ENCODE measurements at regions not wholly inside any gene's neighbourhood (a gene's known extent, or its start where the extent isn't known, plus 50 kb on each side); places are given as distances from the start of the nearest gene placed in this dataset.
A peak's percentile ranks its signal among the peaks of the same experiment; 100 is the strongest.
"Not testable (repeated sequence)": the region's sequence is repeated elsewhere in the genome, so short reads cannot be mapped to it uniquely, and the experiment has no call there.

DNA sequence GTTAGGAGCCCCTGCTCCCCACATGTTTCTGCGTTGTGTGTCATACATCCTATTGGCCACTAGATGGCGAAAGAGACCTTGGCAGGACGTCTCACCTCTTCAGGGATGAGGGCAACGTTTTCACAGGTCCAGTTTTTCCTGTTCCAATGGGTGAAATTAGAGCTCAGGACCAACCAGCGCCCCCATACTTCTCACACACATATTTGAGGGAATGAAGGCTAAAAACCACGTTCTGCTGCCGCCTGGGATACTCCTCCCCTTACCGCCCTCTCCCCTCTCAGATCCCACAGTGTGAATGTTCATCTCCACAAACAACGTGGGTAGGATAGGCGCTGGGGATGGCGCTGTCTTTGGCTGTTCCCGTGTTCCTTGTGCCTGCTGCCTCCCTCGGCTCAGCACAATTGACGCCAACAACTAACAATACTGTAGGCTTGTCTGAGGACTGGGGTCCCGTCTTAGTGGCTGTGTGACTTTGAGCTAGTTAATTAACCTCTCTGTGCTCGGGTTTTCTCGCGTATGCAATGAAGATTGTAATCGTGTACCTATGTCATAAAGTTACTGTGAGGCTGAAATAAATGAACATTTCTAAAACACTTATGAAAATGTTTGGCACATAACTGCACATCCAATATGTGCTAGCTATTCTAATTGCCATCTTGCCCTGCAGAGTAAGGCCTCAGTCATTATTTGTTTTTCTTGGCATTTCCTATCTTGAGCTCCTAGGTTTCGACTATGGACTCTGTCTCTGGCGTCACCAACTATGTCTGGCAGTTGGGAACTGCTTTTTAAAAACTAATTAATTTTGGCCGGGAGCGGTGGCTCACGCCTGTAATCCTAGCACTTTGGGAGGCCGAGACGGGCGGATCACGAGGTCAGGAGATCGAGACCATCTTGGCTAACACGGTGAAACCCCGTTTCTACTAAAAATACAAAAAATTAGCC is 181.3 kb upstream of the STK26 start:
- Histone ChIP-seq H3K36me3 (ENCODE audit: control insufficient read depth, insufficient read depth, low read length) (no peaks in the 10 kb centered on the region), H3K4me3 (ENCODE audit: low read depth, low read length) (no peak overlapping the region), H3K27me3 (ENCODE audit: control insufficient read depth, insufficient read depth, low read length) (peaks cover 2% of the 10 kb centered on the region)
- DNase-seq (ENCODE audit: low read depth) = peak; percentile 14
- TF ChIP-seq, protein P1, sequence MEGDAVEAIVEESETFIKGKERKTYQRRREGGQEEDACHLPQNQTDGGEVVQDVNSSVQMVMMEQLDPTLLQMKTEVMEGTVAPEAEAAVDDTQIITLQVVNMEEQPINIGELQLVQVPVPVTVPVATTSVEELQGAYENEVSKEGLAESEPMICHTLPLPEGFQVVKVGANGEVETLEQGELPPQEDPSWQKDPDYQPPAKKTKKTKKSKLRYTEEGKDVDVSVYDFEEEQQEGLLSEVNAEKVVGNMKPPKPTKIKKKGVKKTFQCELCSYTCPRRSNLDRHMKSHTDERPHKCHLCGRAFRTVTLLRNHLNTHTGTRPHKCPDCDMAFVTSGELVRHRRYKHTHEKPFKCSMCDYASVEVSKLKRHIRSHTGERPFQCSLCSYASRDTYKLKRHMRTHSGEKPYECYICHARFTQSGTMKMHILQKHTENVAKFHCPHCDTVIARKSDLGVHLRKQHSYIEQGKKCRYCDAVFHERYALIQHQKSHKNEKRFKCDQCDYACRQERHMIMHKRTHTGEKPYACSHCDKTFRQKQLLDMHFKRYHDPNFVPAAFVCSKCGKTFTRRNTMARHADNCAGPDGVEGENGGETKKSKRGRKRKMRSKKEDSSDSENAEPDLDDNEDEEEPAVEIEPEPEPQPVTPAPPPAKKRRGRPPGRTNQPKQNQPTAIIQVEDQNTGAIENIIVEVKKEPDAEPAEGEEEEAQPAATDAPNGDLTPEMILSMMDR (IDR thresholded peaks at IDR 0.05; ENCODE audit: insufficient read depth, low read length, poor library complexity, severe bottlenecking) = peak; percentile 94

DNA sequence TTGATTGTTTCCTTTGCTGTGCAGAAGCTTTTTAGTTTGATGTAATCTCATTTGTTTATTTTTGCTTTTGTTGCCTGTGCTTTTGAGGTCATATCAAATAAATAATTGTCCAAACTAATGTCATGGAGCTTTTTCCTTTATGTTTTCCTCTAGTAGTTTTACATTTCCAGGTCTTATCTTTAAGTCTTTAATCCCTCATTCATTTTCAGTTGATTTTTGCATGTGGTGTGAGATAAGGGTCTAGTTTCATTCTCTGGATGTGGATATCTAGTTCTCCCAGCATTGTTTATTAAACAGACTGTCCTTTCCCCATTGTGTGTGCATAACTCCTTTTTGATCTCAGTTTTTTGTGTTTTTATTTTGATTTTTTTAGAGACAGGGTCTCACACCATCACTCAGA is 179.1 kb upstream of the STK26 start:
- no peak for DNase-seq (ENCODE audit: low read depth)
- H3K36me3 ChIP-seq (ENCODE audit: control insufficient read depth, insufficient read depth, low read length) = no peaks in the 10 kb centered on the region
- H3K27me3 ChIP-seq (ENCODE audit: control insufficient read depth, insufficient read depth, low read length) = peaks cover 2% of the 10 kb centered on the region
- TF ChIP-seq, protein P1 (IDR thresholded peaks at IDR 0.05; ENCODE audit: insufficient read depth, low read length, poor library complexity, severe bottlenecking) = no peak
- H3K4me3 ChIP-seq (ENCODE audit: low read depth, low read length) = no peak overlapping the region

DNA sequence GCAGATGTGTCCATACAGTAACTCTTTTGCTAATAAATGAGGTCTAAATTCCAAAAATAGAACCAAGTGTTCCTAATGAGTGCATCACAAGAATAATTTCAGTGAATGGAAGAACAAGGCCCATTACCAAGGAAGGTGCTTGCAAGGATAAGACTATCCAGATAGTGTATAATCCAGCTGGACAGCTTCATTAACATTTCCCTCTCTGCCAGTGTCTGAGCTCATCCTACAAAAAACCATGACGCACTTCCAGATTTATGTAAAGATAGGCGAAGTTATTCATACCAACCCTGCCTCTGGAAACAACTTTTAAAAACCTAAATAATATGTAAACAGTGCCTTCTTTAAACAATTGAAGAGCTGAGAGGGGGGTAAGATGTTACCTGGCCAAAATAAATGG is 177.9 kb upstream of the STK26 start:
- Histone ChIP-seq H3K4me3 (ENCODE audit: low read depth, low read length) (no peak overlapping the region), H3K36me3 (ENCODE audit: control insufficient read depth, insufficient read depth, low read length) (no peaks in the 10 kb centered on the region), H3K27me3 (ENCODE audit: control insufficient read depth, insufficient read depth, low read length) (peaks cover 2% of the 10 kb centered on the region)
- TF ChIP-seq, protein P1 (IDR thresholded peaks at IDR 0.05; ENCODE audit: insufficient read depth, low read length, poor library complexity, severe bottlenecking) = no peak
- DNase-seq (ENCODE audit: low read depth) = no peak

DNA sequence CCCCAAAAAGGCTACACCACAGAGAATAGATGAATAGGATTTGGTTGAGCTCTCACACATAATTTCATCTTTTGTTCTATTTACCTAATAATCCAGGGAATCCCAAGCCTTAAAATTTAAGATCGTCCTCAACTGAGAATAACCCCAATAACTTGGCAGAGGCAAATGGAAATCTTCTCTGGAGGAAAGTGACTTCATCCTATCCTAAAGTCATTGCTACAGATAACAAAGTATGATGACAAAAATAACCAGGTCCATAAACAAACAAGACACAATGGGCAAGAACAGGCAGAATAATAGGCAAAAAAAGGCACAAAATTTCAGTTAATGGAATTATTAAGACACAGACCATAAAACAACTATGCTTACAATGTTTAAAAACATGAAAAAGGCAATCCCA is 177.3 kb upstream of the STK26 start:
- Histone ChIP-seq H3K36me3 (ENCODE audit: control insufficient read depth, insufficient read depth, low read length) (no peaks in the 10 kb centered on the region), H3K27me3 (ENCODE audit: control insufficient read depth, insufficient read depth, low read length) (peaks cover 2% of the 10 kb centered on the region), H3K4me3 (ENCODE audit: low read depth, low read length) (no peak overlapping the region)
- TF ChIP-seq, protein P1 (IDR thresholded peaks at IDR 0.05; ENCODE audit: insufficient read depth, low read length, poor library complexity, severe bottlenecking) = no peak
- no peak for DNase-seq (ENCODE audit: low read depth)

DNA sequence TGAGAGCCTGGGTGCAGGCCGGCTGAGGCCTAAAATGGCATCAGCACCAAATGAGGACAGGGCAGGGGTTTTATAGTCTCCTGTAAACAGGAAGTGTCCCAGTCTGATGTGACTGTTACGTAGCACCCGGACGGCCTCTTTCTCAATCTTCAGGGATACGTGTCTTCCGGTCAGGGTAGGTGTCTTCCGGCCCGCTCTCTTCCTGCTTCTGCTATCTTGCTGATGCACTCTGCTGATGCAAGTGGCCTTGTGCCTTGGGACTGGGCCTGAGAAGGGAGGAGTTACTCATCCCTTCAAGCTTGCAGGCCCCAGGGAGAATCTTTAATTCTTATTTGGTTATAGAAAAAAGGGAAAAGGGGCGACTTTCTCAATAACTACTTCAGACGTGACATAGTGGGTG is 172.1 kb upstream of the STK26 start:
- DNase-seq (ENCODE audit: low read depth); H3K36me3 ChIP-seq (ENCODE audit: control insufficient read depth, insufficient read depth, low read length); H3K27me3 ChIP-seq (ENCODE audit: control insufficient read depth, insufficient read depth, low read length); H3K4me3 ChIP-seq (ENCODE audit: low read depth, low read length): not testable (repeated sequence)

DNA sequence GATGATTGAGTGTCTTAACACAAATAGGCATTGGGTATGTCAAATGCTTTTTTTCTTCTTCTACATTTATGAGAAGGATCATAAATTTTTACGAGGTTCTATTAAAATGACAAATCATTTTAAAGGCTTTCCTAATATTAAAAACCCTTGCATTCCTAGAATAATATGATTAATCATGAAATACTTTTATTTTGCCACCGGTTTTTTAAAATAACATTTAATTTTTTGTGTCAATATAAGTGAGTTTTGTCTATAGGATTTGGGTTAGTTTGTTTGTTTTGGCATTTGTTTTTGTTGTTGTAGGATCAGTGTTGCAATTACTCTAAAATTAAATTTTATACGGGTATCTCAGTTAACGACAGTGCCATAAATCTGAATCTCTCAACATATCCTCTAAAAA is 169.7 kb upstream of the STK26 start:
- Histone ChIP-seq H3K4me3 (ENCODE audit: low read depth, low read length) (no peak overlapping the region), H3K36me3 (ENCODE audit: control insufficient read depth, insufficient read depth, low read length) (no peaks in the 10 kb centered on the region), H3K27me3 (ENCODE audit: control insufficient read depth, insufficient read depth, low read length) (peaks cover 2% of the 10 kb centered on the region)
- DNase-seq (ENCODE audit: low read depth) = no peak
- TF ChIP-seq, protein P1 (IDR thresholded peaks at IDR 0.05; ENCODE audit: insufficient read depth, low read length, poor library complexity, severe bottlenecking) = no peak
